ENCODE measurements at regions not wholly inside any gene's neighbourhood (a gene's known extent, or its start where the extent isn't known, plus 50 kb on each side); places are given as distances from the start of the nearest gene placed in this dataset.

DNA sequence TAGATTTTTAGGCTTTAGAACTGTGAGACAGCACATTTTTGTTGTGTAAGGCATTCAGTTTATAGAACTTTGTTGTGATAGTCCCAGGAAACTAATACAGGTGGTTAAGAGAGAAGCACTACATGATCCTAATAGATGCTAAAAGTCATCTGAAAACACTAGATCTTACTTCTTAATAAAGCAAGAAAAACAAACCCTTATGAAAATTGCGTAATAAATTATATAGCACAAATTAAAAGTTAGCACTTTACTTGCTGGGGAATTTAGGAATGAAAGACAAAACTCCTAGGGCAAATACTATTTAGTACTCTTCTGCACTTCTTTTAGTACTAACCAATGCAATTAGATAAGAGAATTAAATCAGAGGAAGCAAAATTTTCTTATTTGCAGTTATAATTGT lies 163.3 kb upstream of the SHISA6 start:
- no peak for DNase-seq

DNA sequence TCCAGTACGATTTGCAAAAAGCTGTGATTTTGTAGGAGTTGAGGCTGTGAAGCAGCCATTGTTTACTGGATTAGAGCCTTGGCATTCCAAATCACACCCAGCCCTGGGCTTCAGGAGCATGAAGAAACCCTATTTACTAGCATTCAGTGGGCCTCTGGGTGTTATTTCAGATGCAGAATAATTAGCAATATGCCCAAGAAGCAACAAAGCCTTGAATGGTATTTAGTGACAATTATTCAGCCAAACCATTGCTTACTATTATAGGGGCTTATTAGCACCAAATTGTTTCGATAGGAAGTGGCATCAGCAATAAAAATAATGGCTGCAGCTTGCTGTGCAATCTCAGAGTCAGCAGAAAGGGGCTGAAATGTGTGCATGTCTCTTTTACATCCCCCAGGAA lies 166.6 kb upstream of the SHISA6 start:
- DNase-seq, result no peak

DNA sequence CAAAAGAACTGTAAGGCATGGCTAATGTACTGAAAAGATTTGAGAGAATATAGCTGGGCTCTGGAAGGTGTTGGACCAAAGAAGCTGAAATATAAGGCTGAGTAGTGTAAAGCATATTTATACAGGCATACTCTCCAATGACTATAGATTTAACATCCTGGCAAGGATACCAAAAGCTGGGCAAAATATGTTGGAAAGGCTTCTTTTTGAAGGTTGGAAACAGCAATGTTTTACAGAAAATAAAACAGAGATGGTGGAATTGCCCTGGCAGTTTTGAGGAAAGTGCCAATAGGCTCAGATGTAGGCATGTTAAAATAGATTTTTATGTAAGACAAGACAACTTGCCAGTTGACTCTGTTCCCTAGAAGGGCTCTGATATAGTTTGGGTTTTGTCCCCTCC lies 184.1 kb upstream of the SHISA6 start:
- no peak for DNase-seq

DNA sequence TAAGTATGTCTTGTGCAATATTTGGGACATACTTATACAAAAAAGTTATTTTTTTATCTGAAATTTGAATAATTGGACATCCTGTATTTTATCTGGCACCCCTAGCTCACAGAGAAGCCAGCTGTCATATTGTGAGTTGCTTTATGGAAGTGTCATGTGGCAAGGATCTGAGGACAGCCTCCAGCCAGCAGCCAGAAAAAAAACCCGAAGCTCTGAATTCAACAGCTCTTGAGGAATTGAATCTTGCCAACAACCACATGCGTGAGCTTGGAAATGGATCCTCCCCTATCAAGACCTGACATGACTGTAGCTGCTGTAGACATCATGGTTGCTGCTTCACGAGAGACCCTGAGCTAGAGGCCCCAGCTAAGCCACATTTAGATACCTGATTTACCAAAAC lies 187.2 kb upstream of the SHISA6 start:
- DNase-seq, result no peak

GRCh38 chr17:11049539-11049938 lies 191.5 kb upstream of the SHISA6 start:
- no peak for DNase-seq

DNA sequence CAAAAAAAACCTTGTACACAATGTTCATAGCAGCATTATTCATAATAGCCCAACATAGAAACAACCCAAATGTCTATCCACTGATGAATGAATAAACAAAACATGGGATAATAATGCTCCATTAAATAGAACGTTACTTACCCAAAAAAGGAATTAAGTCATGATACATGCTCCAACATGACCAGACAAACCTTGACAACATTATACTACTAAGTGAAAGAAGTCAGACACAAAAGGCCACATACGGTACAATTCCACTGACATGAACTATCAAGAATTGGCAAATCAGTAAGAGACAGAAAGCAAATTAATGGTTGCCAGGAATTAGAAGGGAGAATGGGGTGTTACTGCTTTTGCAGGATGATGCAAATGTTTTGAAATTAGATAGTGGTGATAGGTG lies 193.8 kb upstream of the SHISA6 start:
- no peak for DNase-seq

- no peak for DNase-seq
These were observed 201.5 kb upstream of the PIRT start for GRCh38 chr17:11039342-11039741.

- no peak for DNase-seq
These were observed 197.8 kb upstream of the PIRT start for GRCh38 chr17:11035681-11036080.

GRCh38 chr17:11031787-11032186 lies 193.9 kb upstream of the PIRT start:
- no peak for DNase-seq

DNA sequence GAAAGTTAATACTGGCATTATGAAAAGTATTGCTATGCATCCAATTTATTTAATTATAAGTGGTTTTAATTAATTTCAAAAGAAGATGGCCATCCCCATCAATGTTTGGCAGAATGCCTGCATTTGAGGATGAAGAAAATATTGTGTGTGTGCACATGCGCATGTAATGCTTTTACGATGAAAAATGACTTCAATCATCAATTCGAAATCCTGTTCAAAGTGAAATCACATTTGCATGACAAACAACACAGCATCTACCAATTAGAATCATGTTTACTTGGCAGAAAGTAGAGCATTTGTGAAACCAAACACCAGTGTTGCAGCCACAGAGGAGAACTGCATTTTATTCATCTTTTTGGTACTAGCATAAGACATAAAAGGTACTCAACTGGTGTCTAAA lies 191.9 kb upstream of the PIRT start:
- DNase-seq, result no peak

GRCh38 chr17:11028349-11028748 lies 190.5 kb upstream of the PIRT start:
- no peak for DNase-seq

GRCh38 chr17:11026903-11027302 lies 189.0 kb upstream of the PIRT start:
- DNase-seq, result no peak

DNA sequence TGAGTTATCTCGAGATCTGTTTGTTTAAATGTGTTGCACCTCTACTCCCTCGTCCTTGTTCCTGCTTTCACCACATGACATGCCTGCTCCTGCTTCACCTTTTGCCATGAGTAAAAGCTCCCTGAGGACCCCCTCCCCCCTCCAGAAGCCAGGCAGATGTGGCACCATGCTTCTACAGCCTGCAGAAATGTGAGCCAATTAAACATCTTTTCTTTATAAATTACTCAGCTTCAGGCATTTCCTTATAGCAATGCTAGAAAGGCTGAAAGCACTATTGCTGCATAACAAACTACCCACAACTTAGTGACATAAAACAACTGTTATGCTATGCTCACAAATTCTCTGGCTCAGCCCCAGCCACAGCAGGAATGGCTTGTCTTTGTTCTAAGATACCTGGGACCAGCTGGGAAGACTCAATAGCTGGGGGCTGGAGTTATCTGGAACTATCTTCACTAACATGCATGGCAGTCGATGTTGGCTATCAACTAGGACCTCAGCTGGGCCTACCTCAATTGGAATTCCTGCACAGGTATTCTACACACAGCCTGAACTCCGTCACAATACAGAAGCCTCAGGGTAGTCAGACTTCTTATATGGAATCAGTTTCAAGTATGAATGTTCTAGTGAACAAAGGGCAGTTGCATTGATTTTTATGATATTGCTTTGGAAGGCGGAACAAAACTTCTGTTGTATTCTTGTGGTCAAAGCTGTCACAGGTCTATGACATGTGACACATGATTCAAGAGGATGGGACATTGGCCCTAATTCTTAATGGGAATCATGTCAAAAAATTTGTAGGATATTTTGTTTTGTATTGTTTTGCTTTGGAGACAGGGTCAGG lies 186.0 kb upstream of the PIRT start:
- no peak for DNase-seq

- no peak for DNase-seq
These were observed 168.6 kb upstream of the PIRT start for GRCh38 chr17:11006530-11006929.

DNA sequence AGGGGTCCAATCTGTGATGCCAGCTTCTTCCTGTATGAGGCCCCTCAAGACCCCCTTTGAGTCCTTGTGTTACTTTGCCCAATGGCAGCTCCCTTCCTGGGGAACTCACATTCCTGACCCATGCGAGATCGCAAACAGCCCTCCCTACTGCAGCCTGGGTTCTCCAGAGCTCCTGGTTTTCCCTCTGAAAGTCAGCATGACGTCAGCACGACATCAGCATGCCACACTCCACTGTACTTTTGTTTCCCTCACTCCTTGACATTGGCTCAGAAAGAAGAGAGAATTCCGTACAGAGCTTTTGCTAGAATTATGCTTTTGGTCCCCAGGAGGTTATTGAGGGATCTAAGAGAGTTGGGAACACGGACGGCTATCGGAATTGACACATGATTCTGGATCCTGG lies 168.1 kb upstream of the PIRT start:
- no peak for DNase-seq

DNA sequence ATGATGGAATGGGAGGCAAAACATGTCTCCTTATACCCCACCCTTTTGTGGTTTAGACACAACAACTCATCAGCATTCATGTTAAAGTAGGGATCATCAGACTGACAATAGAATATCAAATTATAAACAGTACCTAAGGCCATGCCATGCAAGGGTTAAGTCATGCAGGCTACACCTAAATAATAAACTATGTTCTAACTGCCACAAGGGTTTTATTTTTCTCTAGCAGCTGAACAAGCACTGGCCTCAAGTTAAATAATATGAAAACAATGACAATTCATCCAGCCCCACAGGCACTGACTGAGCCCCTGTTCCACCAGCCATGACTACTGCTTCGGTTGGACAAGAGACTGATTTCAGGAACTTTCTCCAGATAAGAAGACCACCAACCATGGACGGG lies 164.5 kb upstream of the PIRT start:
- no peak for DNase-seq

GRCh38 chr17:11001651-11002050 lies 163.8 kb upstream of the PIRT start:
- no peak for DNase-seq

DNA sequence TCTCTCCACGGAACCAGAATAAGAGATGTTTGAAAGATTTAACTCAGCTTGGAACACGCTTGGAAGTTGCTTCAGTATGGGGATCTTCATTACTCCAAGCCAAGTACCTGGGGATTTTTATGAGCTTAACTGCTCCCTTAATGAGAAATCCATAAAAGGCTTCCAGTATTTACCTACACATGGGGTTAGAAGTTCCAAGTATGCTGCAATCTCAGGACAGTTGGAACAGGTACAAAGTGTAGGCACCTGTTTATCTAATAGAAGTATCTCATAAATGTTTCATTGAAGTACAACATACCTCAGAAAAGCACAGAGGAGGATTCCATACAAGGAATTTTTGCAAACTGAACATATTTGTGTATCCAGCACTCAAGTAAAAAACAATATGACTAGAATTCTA lies 161.6 kb upstream of the PIRT start:
- no peak for DNase-seq

DNA sequence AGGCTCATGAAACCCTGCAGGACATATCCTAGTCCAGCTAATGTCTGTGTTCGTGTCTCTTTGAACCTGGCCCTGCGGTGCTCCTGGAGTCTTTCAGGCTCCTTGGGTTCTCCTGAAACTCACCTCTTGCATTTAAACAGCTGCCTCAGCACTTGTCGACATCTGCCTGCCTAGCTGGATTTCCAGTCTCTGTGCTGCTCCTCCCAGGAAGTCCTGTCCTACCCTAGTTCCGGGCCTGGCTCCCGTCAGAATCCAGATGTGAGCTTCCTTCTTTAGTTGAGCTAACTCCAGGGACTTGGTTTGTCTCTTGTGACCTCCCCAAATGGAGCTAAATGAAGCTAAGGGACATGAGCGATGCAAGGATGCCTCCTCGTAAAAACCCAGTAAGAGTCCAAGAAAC lies 155.2 kb upstream of the PIRT start:
- DNase-seq, result no peak

- DNase-seq, result no peak
These were observed 154.4 kb upstream of the PIRT start for GRCh38 chr17:10992106-10992880.

- DNase-seq, result no peak
These were observed 149.9 kb upstream of the PIRT start for GRCh38 chr17:10987786-10988185.

DNA sequence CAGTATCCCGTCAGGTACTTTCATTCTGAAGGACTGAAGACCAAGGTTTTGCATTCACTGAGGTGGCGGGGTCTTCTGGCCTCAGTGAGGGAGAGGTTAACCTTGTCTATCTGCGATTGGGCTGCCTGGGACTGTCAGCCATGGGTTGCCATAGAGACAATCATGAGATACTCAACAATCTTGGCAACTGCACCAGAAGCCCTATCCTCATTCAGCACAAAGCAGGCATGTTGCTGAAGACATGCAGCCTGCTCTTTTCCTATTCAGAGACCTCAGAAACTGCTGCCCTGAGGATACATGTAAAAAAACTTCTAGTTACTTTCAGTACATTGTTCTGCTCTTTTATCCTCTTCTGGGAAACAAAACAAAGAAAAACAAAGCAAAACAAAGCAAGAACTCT lies 146.3 kb upstream of the PIRT start:
- DNase-seq, result no peak

- no peak for DNase-seq
These were observed 138.5 kb upstream of the PIRT start for GRCh38 chr17:10976401-10976800.

DNA sequence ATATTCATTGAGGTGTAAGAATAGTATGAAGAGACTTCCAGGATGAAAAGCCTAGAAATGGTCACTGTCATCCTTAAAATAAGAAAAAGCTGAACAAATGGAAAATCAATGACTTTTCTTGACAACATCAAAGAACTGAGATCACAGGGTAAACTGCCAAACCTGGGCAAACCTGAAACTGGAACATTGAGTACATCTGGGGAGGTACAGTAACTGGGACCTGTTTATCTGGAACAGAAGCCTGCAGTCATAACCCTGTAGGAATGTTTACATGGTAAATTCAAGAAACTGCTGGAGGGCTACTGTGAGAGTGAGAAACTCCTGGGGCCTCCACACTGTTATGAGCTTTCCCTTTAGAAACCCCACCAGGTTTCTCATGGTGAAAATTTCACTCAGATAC lies 130.1 kb upstream of the PIRT start:
- no peak for DNase-seq

- DNase-seq, result no peak
These were observed 118.9 kb upstream of the PIRT start for GRCh38 chr17:10956821-10957220.
